IPS-NIHi7 (cell line): ENCODE measurements at regions not wholly inside any gene's neighbourhood (a gene's known extent, or its start where the extent isn't known, plus 50 kb on each side); places are given as distances from the start of the nearest gene placed in this dataset.
"Not testable (repeated sequence)": the region's sequence is repeated elsewhere in the genome, so short reads cannot be mapped to it uniquely, and the experiment has no call there.

ENCODE experiments used
- DNase-seq: peaks from one replicate; pipeline ENCODE4 v3.0.0; 2012; ENCODE audit warnings: mixed read lengths; ENCODE audit errors: extremely low spot score

GRCh38 chr7:145471883-145472282 is 636.0 kb upstream of the TPK1 start:
- no peak for DNase-seq

- no peak for DNase-seq
These were observed 628.4 kb upstream of the TPK1 start for GRCh38 chr7:145464287-145464686.

- DNase-seq: no peak
These were observed 626.6 kb upstream of the TPK1 start for GRCh38 chr7:145462463-145462862.

GRCh38 chr7:145434811-145435210 is 599.0 kb upstream of the TPK1 start:
- no peak for DNase-seq

GRCh38 chr7:145431834-145432233 is 596.0 kb upstream of the TPK1 start:
- no peak for DNase-seq

- DNase-seq: not testable (repeated sequence)
These were observed 582.6 kb upstream of the TPK1 start for GRCh38 chr7:145418481-145418880.

- DNase-seq: no peak
These were observed 575.2 kb upstream of the TPK1 start for GRCh38 chr7:145411066-145411465.

GRCh38 chr7:145398758-145399157 is 562.9 kb upstream of the TPK1 start:
- DNase-seq: no peak

- DNase-seq: no peak
These were observed 558.3 kb upstream of the TPK1 start for GRCh38 chr7:145394126-145394525.

GRCh38 chr7:145382762-145383161 is 546.9 kb upstream of the TPK1 start:
- DNase-seq: no peak

- no peak for DNase-seq
These were observed 542.3 kb upstream of the TPK1 start for GRCh38 chr7:145378197-145378596.

GRCh38 chr7:145360511-145361100 is 524.8 kb upstream of the TPK1 start:
- no peak for DNase-seq

- DNase-seq: no peak
These were observed 514.5 kb upstream of the TPK1 start for GRCh38 chr7:145350334-145350733.

GRCh38 chr7:145349452-145349851 is 513.6 kb upstream of the TPK1 start:
- DNase-seq: not testable (repeated sequence)

GRCh38 chr7:145347271-145347670 is 511.4 kb upstream of the TPK1 start:
- no peak for DNase-seq

- no peak for DNase-seq
These were observed 503.5 kb upstream of the TPK1 start for GRCh38 chr7:145339319-145339718.

- no peak for DNase-seq
These were observed 495.7 kb upstream of the TPK1 start for GRCh38 chr7:145331522-145331921.

GRCh38 chr7:145331076-145331475 is 495.2 kb upstream of the TPK1 start:
- no peak for DNase-seq

GRCh38 chr7:145327646-145328045 is 491.8 kb upstream of the TPK1 start:
- no peak for DNase-seq

GRCh38 chr7:145324081-145324480 is 488.2 kb upstream of the TPK1 start:
- no peak for DNase-seq

- no peak for DNase-seq
These were observed 477.7 kb upstream of the TPK1 start for GRCh38 chr7:145313551-145313950.

GRCh38 chr7:145293754-145294153 is 457.9 kb upstream of the TPK1 start:
- DNase-seq: no peak

- no peak for DNase-seq
These were observed 457.4 kb upstream of the TPK1 start for GRCh38 chr7:145293228-145293701.

- no peak for DNase-seq
These were observed 453.5 kb upstream of the TPK1 start for GRCh38 chr7:145289384-145289783.
